ENCODE measurements at regions not wholly inside any gene's neighbourhood (a gene's known extent, or its start where the extent isn't known, plus 50 kb on each side); places are given as distances from the start of the nearest gene placed in this dataset.

- H3K4me1 ChIP-seq (ENCODE audit: low read depth), result no peaks in the 10 kb centered on the region
- no peak overlapping the region for H3K4me3 ChIP-seq
- no peaks in the 10 kb centered on the region for H3K36me3 ChIP-seq
- no peaks in the 10 kb centered on the region for H3K27me3 ChIP-seq
- no peak for TF ChIP-seq CTCF (IDR thresholded peaks at IDR 0.05; ENCODE audit: low read depth, low read length)
- no peak overlapping the region for H3K27ac ChIP-seq
- H3K9me3 ChIP-seq (ENCODE audit: low read depth), result no peaks in the 10 kb centered on the region
- no peak for DNase-seq (ENCODE audit: low read depth in 1 of 2, low spot score in 1 of 2)
These were observed 652.5 kb downstream of the C12orf50 start for GRCh38 chr12:87376722-87377121.

GRCh38 chr12:87369161-87369560 is 660.0 kb downstream of the C12orf50 start:
- Histone ChIP-seq H3K4me1 (ENCODE audit: low read depth) (no peaks in the 10 kb centered on the region), H3K36me3 (no peaks in the 10 kb centered on the region), H3K27me3 (no peaks in the 10 kb centered on the region), H3K4me3 (no peak overlapping the region), H3K9me3 (ENCODE audit: low read depth) (no peaks in the 10 kb centered on the region), H3K27ac (no peak overlapping the region)
- DNase-seq (ENCODE audit: low read depth in 1 of 2, low spot score in 1 of 2), result no peak
- TF ChIP-seq CTCF (IDR thresholded peaks at IDR 0.05; ENCODE audit: low read depth, low read length), result no peak

GRCh38 chr12:87368259-87368658 is 660.9 kb downstream of the C12orf50 start:
- Histone ChIP-seq H3K4me1 (ENCODE audit: low read depth) (no peaks in the 10 kb centered on the region), H3K36me3 (no peaks in the 10 kb centered on the region), H3K27ac (no peak overlapping the region), H3K9me3 (ENCODE audit: low read depth) (no peaks in the 10 kb centered on the region), H3K27me3 (no peaks in the 10 kb centered on the region), H3K4me3 (no peak overlapping the region)
- DNase-seq (ENCODE audit: low read depth in 1 of 2, low spot score in 1 of 2), result no peak
- no peak for TF ChIP-seq CTCF (IDR thresholded peaks at IDR 0.05; ENCODE audit: low read depth, low read length)

GRCh38 chr12:87365423-87365822 is 663.8 kb downstream of the C12orf50 start:
- Histone ChIP-seq H3K36me3 (no peaks in the 10 kb centered on the region), H3K4me1 (ENCODE audit: low read depth) (no peaks in the 10 kb centered on the region), H3K9me3 (ENCODE audit: low read depth) (no peaks in the 10 kb centered on the region), H3K27ac (no peak overlapping the region), H3K27me3 (no peaks in the 10 kb centered on the region), H3K4me3 (no peak overlapping the region)
- no peak for TF ChIP-seq CTCF (IDR thresholded peaks at IDR 0.05; ENCODE audit: low read depth, low read length)
- no peak for DNase-seq (ENCODE audit: low read depth in 1 of 2, low spot score in 1 of 2)

- Histone ChIP-seq H3K36me3 (no peaks in the 10 kb centered on the region), H3K4me3 (no peak overlapping the region), H3K27me3 (no peaks in the 10 kb centered on the region), H3K27ac (no peak overlapping the region), H3K9me3 (ENCODE audit: low read depth) (no peaks in the 10 kb centered on the region), H3K4me1 (ENCODE audit: low read depth) (no peaks in the 10 kb centered on the region)
- TF ChIP-seq CTCF (IDR thresholded peaks at IDR 0.05; ENCODE audit: low read depth, low read length), result no peak
- DNase-seq (ENCODE audit: low read depth in 1 of 2, low spot score in 1 of 2), result no peak
These were observed 665.6 kb downstream of the C12orf50 start for GRCh38 chr12:87363497-87364084.

GRCh38 chr12:87349681-87350080 is 679.5 kb downstream of the C12orf50 start:
- H3K27me3 ChIP-seq, result no peaks in the 10 kb centered on the region
- no peak for DNase-seq (ENCODE audit: low read depth in 1 of 2, low spot score in 1 of 2)
- H3K36me3 ChIP-seq, result no peaks in the 10 kb centered on the region
- TF ChIP-seq CTCF (IDR thresholded peaks at IDR 0.05; ENCODE audit: low read depth, low read length), result no peak
- H3K4me3 ChIP-seq, result no peak overlapping the region
- H3K9me3 ChIP-seq (ENCODE audit: low read depth), result no peaks in the 10 kb centered on the region
- H3K27ac ChIP-seq, result no peak overlapping the region
- no peaks in the 10 kb centered on the region for H3K4me1 ChIP-seq (ENCODE audit: low read depth)
